HG03354 (cell line): ENCODE measurements at regions not wholly inside any gene's neighbourhood (a gene's known extent, or its start where the extent isn't known, plus 50 kb on each side); places are given as distances from the start of the nearest gene placed in this dataset.

ENCODE experiments used
- ATAC-seq: cut with Tn5 transposase; IDR thresholded peaks from one replicate; pipeline ENCODE4 v1.9.1; 2021; ENCODE audit warnings: mild to moderate bottlenecking; ENCODE audit not compliant: unreplicated experiment, poor library complexity, severe bottlenecking

DNA sequence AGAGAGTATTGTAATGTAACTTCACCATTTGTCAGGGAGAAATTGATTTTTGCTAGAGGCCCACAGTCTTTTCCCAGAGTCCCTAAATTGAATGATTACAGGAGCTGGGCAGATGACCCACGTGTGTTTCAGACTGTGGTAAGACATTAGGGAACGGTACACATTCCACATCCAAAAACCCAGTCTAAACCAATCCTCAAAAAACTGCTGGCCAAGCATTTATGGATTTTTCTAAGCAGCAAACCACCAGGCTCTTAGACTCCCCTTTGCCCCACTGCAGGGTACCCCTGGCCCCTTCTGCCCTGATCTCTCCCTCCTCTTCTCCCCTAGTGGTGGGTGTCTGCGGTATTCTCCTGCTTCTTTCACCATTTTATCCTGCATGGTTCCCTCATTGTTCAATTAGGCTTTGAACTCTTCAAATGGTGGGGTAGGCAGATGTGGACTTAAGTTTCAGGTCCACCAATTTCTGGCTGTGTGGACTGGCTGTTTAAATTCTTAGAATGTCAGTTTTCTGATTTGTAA is 135.5 kb upstream of the SORCS3 start:
- ATAC-seq, result no peak

DNA sequence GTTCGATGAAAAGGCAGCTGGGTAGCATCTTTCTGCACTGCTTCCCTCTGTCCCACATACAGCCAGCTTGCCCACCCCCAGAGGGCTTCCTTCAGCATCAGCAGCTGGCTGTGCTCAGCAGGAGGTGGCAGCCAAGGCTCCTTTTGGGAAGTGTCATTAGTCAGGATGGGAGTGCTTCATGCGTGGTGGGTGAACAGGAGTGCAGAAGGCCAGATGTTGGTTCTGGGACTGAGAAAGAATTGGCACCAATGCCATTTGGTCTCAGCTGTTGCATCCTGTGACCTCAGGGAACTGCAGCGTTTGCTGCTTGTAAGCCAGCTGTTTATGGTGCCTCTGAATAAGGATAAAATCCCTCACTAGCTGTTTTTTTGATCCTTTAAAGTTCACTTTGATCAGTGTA is 131.1 kb upstream of the SORCS3 start:
- no peak for ATAC-seq

DNA sequence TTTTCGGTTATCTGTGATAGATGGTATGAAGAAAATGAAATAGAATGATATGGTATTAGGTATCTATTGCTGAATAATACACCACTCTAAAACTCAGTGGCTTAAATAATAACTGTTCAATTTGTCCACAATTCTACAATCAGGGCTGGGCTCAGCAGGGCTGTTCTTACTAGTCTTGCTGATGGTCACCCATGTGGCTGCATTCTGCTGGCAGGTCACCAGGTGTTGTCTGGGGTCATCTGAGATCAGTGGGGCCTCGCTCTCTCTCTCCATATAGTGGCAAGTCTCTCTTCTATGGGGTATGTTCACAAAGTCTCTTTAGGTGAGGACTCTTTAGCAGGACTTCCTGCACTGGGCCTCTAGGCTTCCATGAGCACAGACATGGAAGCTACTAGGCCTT is 130.4 kb upstream of the SORCS3 start:
- ATAC-seq, result no peak

DNA sequence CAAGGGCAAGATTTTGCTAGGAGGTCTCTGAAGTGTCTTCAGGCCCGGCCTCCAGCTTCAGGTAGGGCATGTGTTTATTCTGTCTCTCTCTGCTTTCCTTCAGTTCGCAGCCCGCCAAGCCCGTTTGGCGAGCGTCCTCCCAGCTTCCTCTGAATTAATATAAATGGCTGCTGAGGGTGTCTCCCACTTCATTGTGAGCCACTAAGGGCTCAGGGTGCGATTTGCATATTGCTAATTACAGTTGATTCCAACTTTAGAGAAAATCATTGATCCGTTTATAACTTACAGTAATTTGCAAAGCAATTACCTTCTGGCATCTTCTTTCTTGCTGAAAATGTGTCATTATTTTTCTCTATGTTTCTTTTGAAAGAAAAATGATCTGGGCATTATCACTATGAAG is 128.3 kb upstream of the SORCS3 start:
- no peak for ATAC-seq

DNA sequence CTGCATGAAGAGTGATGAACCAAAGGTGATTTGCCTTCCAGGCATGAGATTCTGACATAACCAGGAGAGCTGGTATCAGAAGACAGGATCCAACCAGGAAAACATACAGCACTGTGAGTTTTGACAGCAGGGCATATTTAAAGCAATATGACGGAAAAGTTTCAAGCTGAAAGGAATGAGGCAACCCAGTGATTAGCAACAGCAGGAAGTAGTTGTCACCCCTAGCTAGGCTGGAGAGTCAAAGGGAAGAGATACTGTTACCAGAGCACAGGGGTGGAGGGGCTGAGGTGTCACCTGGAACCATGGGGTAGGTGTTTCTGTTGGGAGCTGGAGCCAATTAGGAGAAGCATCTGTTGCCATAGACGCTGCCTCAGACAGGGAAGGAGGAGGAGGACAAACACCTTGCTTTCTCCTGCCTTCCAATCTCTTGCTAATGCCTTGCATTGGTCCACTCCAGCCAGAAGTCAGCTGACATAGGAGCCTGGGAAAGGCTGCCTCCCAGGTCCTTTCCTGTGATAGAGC is 125.4 kb upstream of the SORCS3 start:
- no peak for ATAC-seq

DNA sequence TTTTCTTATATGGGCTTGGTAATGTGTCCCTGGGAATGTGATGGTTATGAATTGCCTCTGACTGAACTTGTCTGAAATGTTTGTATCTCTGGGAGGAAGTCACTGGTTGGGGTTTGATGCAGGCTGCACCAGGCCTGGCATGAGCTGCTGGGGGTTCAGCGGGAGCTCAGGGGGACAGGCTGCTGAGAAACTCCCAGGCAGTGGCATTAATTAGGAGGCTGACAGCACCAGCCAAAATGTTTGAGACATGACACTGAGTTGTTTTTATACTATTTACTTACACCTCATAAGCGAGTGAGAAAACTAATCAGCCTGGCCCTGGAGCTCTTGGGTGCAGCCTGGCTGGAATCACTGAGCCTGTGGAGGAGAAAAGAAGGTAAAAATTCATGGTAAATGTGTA is 124.1 kb upstream of the SORCS3 start:
- no peak for ATAC-seq

DNA sequence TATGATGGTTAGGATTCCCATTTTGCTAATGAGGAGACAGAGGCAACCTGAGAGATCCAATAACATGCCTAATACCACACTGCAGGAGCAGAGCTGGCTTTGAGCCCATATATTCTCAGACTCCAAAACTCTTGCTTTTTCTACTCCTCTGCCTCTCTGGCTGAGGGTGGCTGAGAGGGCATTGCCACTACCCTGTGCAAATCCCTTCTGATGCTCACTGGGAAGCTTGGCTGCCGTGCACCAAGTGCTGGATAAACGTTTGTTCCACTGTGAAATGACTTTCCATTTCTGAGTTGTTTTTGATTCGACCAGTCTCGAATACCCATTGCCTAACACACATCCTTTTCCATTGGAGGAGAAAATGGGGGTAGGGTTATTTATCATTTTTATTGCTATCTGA is 123.1 kb upstream of the SORCS3 start:
- no peak for ATAC-seq

DNA sequence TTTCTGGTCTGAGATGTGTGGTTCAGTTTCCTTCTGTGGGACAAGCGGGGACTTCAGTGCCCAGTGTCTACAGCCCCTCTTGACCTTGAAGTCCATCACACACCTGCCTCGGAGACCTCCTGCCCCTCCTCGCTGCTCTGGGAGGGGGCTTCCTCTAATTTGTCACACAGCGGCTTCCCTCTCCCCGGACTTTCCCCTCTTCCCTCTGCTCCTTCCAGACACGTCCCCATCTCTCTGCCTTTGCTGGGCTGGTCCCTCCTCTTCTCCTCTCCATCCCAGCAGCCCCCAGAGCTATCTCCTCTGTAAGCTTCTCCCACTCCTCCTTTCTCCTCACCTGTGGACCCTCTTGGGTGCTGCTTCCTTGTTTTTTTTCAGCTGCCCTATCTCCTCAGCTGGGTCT is 122.2 kb upstream of the SORCS3 start:
- ATAC-seq, result no peak

DNA sequence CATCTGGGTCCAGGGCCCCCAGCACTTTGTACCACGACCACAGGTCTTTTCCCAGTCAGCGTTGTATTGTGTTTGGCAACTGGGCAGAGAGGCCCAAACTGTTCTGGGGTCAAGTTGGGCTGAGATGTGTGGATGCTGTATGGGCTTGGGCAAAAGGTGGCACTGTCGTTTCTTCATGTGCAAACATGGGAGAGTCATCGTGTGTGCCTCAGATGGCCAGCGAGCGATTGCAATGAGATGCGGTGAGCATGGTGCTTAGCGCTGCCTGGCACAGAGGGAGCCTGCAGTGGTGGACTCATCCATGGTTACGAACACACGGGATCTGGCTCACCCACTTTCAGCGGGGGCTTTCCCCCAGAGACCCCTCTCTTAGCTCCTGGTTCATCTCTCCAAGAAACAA is 120.4 kb upstream of the SORCS3 start:
- ATAC-seq, result no peak

DNA sequence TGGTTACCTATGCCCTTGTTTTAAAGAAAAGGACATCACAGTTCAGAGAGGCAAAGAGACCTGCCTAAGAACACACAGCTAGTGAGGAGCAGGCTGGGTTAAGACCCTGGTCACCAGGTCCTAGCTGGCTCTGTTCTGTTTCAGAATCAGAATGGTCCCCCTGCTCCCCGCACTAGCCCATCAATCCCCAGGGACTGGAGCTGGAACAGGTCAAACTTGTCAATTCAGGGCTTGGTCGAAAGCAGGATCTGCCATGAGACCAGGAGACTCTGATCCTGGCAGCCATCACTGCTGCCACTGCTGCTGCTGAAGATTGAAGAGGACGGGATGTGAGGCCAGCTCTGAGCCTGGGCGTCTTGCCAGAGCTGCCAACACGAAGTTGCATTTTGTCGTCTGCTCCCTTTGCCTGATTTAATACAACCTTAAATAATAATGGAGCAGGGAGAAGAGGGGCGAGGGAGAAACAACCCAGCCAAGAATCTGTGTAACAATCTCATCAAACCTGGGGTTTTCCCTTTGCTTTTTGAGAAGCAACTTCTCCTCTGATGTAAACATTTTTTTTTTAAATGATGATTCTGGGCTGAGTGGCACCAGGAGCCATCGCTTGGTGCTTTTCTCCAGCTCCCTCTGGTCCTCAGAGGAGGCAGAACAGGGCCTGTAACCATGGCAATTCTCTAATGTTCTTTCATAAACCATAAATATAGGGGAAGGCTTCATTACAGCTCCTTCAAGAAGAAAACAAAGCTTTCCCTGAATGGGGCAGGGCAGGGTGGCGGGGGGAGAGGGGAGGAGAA is 119.0 kb upstream of the SORCS3 start:
- ATAC-seq, result no peak

DNA sequence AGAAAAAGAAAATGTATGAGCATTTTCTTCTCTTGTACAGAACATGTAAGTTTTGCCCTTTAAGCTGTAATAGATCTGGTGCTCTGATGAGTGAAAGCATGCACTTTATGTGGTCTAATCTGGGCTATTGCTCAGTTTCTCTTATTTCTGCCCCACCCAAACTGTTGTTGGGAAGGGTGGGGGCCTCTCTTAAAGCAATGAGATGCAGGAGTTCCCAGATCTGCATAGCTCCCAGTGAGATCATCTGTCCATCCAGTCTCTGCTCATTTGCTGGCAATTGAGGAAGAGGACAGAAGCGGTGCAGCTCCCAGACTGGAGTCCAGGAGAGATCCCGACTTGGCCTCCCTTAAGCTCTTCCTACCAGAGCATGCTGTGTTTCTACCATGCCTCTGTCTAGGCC is 114.9 kb upstream of the SORCS3 start:
- ATAC-seq, result no peak

DNA sequence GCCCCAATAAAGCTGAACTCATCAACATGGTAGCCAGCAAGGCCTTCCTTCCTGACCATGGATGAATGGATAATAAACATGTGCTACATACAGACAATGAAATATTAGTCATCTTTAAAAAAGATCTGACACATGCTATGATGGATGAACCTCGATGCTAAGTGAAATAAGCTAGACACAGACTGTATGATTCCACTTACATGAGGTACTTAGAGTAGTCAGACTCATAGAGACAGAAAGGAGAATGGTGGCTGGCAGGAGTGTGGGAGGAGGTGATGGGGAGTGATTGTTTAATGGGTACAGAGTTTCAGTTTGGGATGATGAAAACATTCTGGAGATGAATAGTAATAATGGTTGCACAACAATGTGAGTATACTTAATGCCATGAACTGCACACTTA is 114.1 kb upstream of the SORCS3 start:
- no peak for ATAC-seq

DNA sequence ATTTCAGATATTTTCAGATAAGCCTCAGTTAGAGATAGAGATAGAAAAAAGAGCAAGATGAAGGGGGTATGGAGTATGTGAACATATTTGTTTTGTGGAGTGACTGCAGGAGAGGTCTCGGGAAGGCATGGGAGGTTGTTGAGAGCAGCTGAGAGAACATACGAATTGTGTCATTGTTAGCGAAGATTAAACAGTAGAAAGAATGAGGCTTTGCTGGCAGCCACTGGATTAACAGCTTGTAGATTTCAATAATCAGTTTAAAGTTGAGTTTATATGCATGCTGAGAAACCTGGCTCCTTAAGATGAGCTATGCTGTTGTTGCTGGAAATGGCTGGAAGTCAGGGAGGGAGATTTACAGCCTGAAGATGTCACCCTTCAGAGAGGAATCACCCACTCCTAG is 100.9 kb upstream of the SORCS3 start:
- no peak for ATAC-seq

DNA sequence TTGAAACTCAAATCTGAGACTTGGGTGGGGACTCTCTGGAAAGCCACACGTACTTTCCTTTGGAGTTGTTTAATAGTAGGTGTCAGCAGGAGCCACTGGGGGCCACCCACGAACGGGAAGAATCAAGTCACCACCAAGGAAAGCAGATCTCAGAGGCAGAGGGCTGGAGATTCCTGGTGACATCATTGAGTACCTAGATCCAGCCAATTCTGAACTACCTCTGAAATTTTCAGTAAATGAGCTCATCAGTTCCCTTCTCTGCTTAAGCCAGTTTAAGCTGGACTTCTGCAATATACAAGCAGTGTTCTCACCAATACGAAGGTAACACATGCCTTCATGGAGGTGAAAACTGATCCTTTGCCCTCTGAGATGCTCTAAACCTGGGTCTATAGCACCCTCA is 99.3 kb upstream of the SORCS3 start:
- ATAC-seq, result no peak

DNA sequence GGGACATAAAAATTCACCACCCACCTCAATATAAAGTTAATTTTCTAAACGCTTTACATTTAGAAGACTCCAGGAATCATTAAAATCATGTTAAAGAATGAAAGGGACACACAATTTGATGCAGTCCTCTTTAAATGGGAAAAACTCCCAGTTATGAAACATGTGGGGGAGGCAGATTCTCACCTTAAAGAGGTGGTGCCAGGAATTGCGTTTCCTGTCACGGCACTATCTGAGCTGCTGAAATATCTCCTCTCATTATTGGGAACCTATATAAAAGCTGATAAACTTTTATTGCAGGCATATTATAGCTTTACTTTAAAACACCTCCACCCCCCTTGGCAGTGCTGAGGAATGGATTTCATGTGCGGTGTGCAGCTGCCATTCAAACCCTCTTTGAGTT is 94.8 kb upstream of the SORCS3 start:
- ATAC-seq, result no peak

DNA sequence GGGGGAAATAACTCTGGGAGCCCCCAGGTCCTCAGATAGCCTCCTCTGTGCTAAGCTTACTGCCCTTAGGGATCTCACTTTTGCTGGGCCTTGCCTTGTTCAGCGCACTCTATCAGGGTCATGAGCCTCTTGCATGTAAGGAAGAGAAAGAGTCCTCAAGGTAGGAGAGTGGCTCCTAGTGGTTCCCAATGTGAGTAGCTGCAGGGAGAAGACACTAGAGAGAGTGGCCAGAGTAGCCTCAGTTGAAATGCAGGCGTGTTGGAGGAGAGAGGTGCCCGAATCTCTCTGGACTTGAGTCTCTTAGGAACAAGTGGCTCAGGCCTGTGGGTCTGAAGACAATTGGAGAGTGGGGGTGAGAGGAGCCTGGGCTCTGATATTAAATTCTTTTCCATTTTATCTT is 94.3 kb upstream of the SORCS3 start:
- ATAC-seq, result no peak

DNA sequence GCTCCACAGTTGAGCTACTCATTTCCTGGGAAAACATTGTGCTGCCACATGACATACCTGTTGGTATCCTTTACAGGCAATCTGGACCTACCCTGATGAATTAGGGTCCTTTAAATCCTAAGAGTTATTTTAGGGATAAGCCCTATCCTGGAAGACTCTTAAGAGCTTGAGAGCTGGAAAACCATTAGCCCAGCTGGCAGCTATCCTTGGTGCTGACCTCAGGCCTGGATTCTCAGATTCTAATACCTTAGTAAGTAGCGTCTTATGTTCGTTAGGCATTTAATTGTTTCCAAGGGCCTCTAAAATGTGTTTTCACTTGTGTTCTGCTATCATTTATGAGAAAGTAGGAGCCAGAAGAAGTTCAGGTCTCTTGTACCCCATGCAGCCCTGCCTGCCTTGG is 93.0 kb upstream of the SORCS3 start:
- no peak for ATAC-seq

DNA sequence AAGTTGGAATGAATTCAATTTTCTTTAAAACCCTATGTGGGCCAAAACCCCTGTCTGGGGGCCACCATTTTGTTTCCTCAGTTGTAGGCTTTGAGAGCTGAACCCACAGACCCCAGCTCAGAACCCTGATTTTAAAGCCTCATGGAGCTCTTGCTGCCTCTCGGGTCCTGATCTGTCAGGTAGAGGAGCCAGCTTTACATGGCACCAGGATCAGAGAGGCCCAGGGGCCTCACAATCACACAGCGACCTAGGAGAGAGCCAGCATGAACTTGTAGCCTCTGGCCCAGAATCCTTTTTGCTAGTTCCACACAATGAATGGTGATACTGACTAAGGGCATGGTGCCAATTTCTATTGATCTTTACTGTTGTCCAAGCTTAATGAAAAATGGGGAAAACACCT is 84.3 kb upstream of the SORCS3 start:
- no peak for ATAC-seq

DNA sequence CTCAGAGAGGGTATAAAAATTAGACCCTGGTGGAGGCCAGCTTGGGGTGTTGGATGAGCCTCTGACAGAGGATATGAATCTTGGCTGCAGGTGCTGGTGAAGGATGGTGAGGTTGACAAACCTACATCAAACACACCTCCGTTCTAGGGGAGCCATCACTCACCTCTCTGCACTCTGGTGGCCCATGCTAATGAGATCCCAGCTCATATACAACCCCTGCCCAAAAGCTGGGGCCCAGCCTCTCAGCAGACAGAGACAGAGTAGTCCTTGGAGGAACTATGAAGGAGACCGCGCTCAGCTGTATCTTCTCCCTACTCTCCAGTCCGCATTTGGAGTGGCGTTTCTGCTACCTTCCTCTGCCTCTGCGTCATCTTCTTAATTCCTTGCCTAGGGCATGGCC is 83.1 kb upstream of the SORCS3 start:
- no peak for ATAC-seq

DNA sequence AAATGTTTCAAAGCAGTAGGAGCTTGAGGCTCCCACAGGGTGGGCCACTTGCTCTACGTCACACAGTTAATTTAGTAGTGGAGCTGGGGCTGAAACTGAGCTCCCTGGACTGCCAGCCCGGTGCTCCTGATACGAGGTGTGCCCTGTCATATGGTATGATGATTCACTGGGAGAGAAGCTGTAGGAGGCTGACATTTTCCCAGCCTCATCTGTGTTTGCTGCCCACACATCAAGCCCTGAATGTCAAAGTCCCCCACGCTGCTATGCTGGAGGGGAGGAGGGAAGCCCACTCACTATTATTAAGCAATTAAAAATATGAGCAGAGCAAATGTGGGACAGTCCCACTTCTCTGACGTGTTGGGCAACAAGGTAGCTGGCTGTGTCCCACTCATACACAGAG is 81.2 kb upstream of the SORCS3 start:
- ATAC-seq, result no peak

DNA sequence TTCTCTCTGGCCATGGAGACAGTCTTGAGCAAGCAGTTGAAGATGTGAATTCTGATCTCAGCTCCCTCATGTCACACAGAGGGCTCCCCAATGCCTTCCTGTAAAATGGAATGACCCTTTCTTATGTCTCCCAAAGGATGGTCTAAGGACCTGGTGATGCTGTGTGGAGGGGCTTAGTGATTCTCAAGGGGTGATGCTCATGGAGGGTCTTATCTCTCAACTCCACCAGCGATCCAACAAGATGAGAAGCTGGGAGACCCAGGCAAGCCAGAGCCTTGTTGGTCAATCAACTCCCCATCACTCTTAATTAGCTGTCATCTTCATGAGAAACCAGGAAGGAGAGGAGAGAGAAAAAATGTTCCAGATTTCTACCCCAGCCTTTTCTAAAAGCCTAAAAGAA is 78.0 kb upstream of the SORCS3 start:
- no peak for ATAC-seq

DNA sequence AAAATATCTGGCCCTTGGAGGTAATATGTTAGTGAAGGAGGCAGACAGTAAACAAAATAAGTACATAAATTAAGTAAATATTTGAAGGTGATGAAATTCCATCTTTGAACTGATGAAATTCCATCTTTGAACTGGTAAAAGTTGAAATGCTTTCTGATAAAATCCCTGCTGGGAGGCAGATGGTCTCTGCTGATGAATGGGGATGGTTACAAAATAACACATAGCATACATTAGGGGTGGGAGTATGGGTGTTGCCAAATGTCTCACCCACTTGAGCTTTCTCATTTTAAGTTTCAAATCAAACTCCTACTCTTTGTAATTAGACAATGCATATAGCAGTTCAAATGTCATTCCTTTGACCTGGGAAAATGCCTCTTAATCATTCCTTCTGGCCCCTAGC is 77.5 kb upstream of the SORCS3 start:
- no peak for ATAC-seq
